Astrocyte (in vitro differentiated cells and primary cell): ENCODE measurements at regions not wholly inside any gene's neighbourhood (a gene's known extent, or its start where the extent isn't known, plus 50 kb on each side); places are given as distances from the start of the nearest gene placed in this dataset.

Source experiments
- DNase-seq: peaks from one replicate; pipeline ENCODE4 v3.0.0-alpha.2; 2010; ENCODE audit warnings: low read depth
- FAIRE-seq: peaks from 2 replicates; lab custom pipeline; 2011; peaks lifted over from hg19 to GRCh38; lab: Jason Lieb, UNC
- H2AFZ ChIP-seq: 2 replicates; pipeline ENCODE4 v1.6.0; 2012; ENCODE audit warnings: low read depth, low read length, inconsistent platforms
- H3K27ac ChIP-seq: 2 replicates; pipeline ENCODE4 v1.5.1; 2011; ENCODE audit warnings: low read depth, low read length, inconsistent platforms
- H3K27me3 ChIP-seq: 2 replicates; pipeline ENCODE4 v1.6.0; 2011; ENCODE audit warnings: low read length, inconsistent platforms; ENCODE audit not compliant: insufficient read depth
- H3K36me3 ChIP-seq: 2 replicates; pipeline ENCODE4 v1.5.1; 2011; ENCODE audit warnings: low read length, inconsistent platforms; ENCODE audit not compliant: insufficient read depth
- H3K4me1 ChIP-seq: 2 replicates; pipeline ENCODE4 v1.5.1; 2011; ENCODE audit warnings: low read length, inconsistent platforms; ENCODE audit not compliant: insufficient read depth
- H3K4me2 ChIP-seq: 2 replicates; pipeline ENCODE4 v1.6.0; 2012; ENCODE audit warnings: low read length, inconsistent platforms
- H3K4me3 ChIP-seq: 2 replicates; pipeline ENCODE4 v1.5.1; 2011; ENCODE audit warnings: low read depth, mild to moderate bottlenecking, low read length, inconsistent platforms; ENCODE audit not compliant: insufficient read depth
- H3K79me2 ChIP-seq: 2 replicates; pipeline ENCODE4 v1.6.0; 2012; ENCODE audit warnings: mild to moderate bottlenecking, low read length, inconsistent platforms; ENCODE audit not compliant: insufficient read depth
- H3K9ac ChIP-seq: 2 replicates; pipeline ENCODE4 v1.6.0; 2012; ENCODE audit warnings: mild to moderate bottlenecking, low read length, inconsistent platforms
- H3K9me3 ChIP-seq: 2 replicates; pipeline ENCODE4 v1.5.1; 2012; ENCODE audit warnings: low read depth, mild to moderate bottlenecking, low read length, inconsistent platforms; ENCODE audit not compliant: insufficient read depth
- H4K20me1 ChIP-seq: 2 replicates; pipeline ENCODE4 v1.6.0; 2012; ENCODE audit warnings: low read length, inconsistent platforms; ENCODE audit not compliant: insufficient read depth
- H3K27ac Mint-ChIP-seq: one replicate; pipeline ENCODE4 v1.8.0; 2021; ENCODE audit warnings: mild to moderate bottlenecking, mixed read lengths; ENCODE audit not compliant: unreplicated experiment
- H3K27me3 Mint-ChIP-seq: one replicate; pipeline ENCODE4 v1.8.0; 2021; ENCODE audit warnings: low read depth, mixed read lengths; ENCODE audit not compliant: unreplicated experiment
- H3K36me3 Mint-ChIP-seq: one replicate; pipeline ENCODE4 v1.8.0; 2021; ENCODE audit warnings: low read depth, mixed read lengths; ENCODE audit not compliant: unreplicated experiment
- H3K4me1 Mint-ChIP-seq: one replicate; pipeline ENCODE4 v1.8.0; 2021; ENCODE audit warnings: low read depth, mixed read lengths; ENCODE audit not compliant: unreplicated experiment
- H3K4me3 Mint-ChIP-seq: one replicate; pipeline ENCODE4 v1.8.0; 2021; ENCODE audit warnings: mild to moderate bottlenecking, moderate library complexity, mixed read lengths; ENCODE audit not compliant: unreplicated experiment
- H3K9me3 Mint-ChIP-seq: one replicate; pipeline ENCODE4 v1.8.0; 2021; ENCODE audit warnings: mild to moderate bottlenecking, mixed read lengths; ENCODE audit not compliant: unreplicated experiment
- CTCF ChIP-seq: IDR thresholded peaks from 2 replicates; pipeline ENCODE4 v1.5.1; 2011; ENCODE audit warnings: low read depth, mild to moderate bottlenecking, inconsistent platforms, low read length, moderate library complexity; ENCODE audit not compliant: insufficient read depth
- EZH2 ChIP-seq: IDR thresholded peaks from 2 replicates; pipeline ENCODE4 v1.6.1; 2012; ENCODE audit warnings: mild to moderate bottlenecking, low read length, inconsistent platforms; ENCODE audit not compliant: insufficient read depth

DNA sequence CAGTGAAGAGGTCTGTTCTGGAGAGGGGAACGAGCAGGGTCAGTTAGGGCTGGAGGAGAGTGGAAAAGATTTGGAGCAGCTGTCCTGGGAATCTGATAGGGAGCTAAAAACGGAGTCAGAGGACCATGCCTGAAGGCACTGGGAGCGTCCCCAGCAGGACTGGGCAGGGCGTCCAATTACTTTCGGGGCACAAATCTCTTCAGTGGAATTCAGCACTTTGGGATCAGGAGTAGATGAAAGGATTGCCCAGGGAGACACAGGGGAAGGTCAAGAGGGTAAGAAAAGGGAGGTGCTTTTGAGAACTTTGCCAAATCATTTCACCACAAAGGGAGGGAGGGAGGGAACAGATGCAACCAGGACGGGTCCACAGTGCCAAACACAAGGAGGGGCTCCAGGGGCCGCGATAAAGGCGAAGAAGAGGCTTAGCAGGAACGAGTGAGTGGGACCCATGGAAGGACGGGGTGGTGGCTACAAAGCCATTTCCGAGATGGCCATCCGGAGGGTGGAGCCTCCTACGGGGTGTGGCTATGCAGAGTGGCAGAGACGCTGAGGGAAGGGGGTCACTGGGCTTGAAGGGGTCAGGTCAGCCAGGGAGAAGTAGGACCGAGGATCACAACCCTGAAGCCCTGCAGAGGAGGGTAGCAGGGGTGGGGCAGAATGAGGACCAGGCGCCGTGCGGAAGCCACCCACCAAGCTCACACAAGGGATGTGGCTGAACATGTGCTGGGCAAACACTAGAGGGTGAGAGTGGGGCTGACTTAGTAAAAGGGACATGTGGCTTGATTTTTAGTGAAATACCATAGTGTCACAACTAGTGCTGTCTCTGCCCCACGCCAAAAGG is 180.0 kb upstream of the RREB1 start:
- H3K4me3 ChIP-seq = no peak overlapping the region
- FAIRE-seq = no peak

DNA sequence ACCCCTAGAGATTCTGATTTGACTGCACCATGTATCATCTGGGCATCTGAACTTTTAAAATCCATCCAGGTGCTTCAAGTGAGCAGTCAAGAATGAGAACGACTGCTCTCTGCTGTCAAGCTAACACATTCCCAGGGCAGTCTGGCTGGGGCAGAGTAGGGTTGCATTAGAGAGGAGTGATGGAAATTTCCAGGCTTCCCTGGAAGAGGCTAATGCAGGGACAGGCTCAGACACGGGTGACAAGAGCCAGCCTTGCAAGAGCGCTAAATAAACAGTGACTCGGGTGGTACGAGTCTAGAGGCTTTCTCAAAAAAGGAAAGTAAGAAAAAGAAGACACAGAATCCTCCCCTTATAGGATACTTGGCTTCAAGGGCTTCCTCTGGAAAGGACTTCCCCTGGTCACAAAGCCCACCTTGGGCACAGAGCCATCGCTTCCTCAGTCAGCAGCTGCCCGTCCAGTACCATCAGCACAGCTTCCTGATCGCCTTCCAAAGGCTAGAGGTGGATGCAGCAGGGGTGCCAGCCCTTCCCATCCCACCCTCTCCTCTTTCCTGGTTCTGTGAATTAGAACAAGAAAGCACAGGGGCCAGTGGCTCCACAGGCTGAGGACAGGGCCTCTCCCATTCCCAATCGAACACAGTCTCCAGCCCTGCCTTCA is 177.4 kb upstream of the RREB1 start:
- H3K9ac ChIP-seq = no peak overlapping the region
- no peak overlapping the region for H3K27ac Mint-ChIP-seq
- DNase-seq (no peak), FAIRE-seq (no peak)
- no peaks in the 10 kb centered on the region for H3K36me3 ChIP-seq
- H3K4me1 Mint-ChIP-seq = peaks cover 17% of the 10 kb centered on the region
- no peaks in the 10 kb centered on the region for H3K4me1 ChIP-seq
- no peak overlapping the region for H3K4me3 Mint-ChIP-seq
- H3K27ac ChIP-seq = no peak overlapping the region
- H3K4me3 ChIP-seq = no peak overlapping the region
- H3K36me3 Mint-ChIP-seq = no peaks in the 10 kb centered on the region
- H2AFZ ChIP-seq = no peak overlapping the region
- no peaks in the 10 kb centered on the region for H3K27me3 ChIP-seq
- no peaks in the 10 kb centered on the region for H4K20me1 ChIP-seq
- H3K27me3 Mint-ChIP-seq = peaks cover 4% of the 10 kb centered on the region
- H3K9me3 Mint-ChIP-seq = no peaks in the 10 kb centered on the region
- no peaks in the 10 kb centered on the region for H3K79me2 ChIP-seq
- no peak overlapping the region for H3K4me2 ChIP-seq
- H3K9me3 ChIP-seq = no peaks in the 10 kb centered on the region
- no peak for TF ChIP-seq EZH2
- no peak for TF ChIP-seq CTCF

More for the DNA sequence above, 180.0 kb upstream of the RREB1 start:
- peak overlapping the region; percentile 16 for H3K4me2 ChIP-seq
- DNase-seq = no peak
- H2AFZ ChIP-seq = no peak overlapping the region
- Mint-ChIP-seq H3K27me3 (peaks cover 4% of the 10 kb centered on the region), H3K4me3 (no peak overlapping the region), H3K4me1 (peaks cover 23% of the 10 kb centered on the region), H3K9me3 (peaks cover 3% of the 10 kb centered on the region), H3K36me3 (no peaks in the 10 kb centered on the region), H3K27ac (peak overlapping the region; percentile 22)
- no peaks in the 10 kb centered on the region for H3K9me3 ChIP-seq
- H3K79me2 ChIP-seq = no peaks in the 10 kb centered on the region
- TF ChIP-seq EZH2 = no peak
- H3K36me3 ChIP-seq = no peaks in the 10 kb centered on the region
- no peaks in the 10 kb centered on the region for H4K20me1 ChIP-seq
- H3K9ac ChIP-seq = no peak overlapping the region
- no peaks in the 10 kb centered on the region for H3K27me3 ChIP-seq
- no peak overlapping the region for H3K27ac ChIP-seq
- H3K4me1 ChIP-seq = no peaks in the 10 kb centered on the region

DNA sequence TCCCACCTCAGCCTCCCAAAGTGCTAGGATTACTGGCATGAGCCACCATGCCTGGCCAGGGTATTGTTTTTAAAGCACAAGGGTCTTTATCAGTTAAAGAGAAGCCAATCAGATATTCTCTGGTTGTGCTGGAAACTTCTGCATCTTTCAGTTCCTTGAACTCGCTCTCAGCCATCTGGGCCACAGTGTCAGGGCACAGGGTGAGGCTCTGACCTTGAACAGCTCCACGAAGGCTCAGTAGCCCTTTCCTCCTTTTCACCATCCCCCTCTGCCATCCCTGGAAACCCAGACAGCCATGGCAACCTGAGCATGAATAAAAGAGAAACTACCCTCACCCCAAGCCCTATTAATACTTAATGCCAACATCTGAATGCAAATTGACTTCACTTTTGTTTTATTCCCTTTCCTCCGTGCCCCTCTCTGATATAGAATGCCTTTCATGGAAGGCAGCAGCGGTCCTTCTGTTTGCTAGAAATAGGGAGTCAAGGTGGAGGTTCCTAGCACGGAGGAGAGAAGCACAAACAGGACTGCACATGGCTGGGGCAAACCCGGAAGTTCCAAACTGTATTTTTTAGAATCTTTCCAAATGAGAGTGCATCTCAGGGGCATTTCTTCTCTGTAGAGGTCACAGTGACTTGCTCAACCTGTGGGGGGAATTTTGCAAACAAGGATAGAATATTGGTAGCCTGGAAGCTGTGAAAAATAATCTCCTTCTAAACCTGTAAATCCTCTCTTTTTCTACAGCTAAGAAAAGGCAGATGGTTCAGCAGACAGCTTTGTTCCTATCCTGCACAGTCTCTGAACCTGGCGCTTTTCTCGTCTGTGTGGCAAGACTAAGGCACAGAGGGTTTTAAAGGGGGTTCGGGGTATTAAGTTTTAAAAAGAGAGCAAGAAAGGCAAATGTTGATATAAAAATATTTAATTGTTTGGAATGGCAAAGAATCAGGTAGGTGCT is 176.4 kb upstream of the RREB1 start:
- no peak overlapping the region for H3K4me3 Mint-ChIP-seq
- peak overlapping the region; percentile 76 for H2AFZ ChIP-seq

More for the DNA sequence above, 176.4 kb upstream of the RREB1 start:
- Histone ChIP-seq H3K27me3 (no peaks in the 10 kb centered on the region), H4K20me1 (no peaks in the 10 kb centered on the region), H3K9ac (no peak overlapping the region), H3K4me2 (peak overlapping the region; percentile 50), H3K27ac (no peak overlapping the region), H3K79me2 (no peaks in the 10 kb centered on the region), H3K4me3 (no peak overlapping the region), H3K36me3 (no peaks in the 10 kb centered on the region), H3K4me1 (no peaks in the 10 kb centered on the region), H3K9me3 (no peaks in the 10 kb centered on the region)
- Mint-ChIP-seq H3K27me3 (peaks cover 4% of the 10 kb centered on the region), H3K36me3 (no peaks in the 10 kb centered on the region), H3K9me3 (no peaks in the 10 kb centered on the region), H3K27ac (no peak overlapping the region), H3K4me1 (peaks cover 8% of the 10 kb centered on the region)
- TF ChIP-seq EZH2 (no peak), CTCF (no peak)
- FAIRE-seq (no peak), DNase-seq (no peak)
